Muscle of back (tissue), 3 donors: ENCODE measurements at regions not wholly inside any gene's neighbourhood (a gene's known extent, or its start where the extent isn't known, plus 50 kb on each side); places are given as distances from the start of the nearest gene placed in this dataset.

ENCODE experiments used
- DNase-seq, 3 donors: peaks; one replicate each; pipeline versions ENCODE4 v3.0.0 to v3.0.0-alpha.2; 2013

DNA sequence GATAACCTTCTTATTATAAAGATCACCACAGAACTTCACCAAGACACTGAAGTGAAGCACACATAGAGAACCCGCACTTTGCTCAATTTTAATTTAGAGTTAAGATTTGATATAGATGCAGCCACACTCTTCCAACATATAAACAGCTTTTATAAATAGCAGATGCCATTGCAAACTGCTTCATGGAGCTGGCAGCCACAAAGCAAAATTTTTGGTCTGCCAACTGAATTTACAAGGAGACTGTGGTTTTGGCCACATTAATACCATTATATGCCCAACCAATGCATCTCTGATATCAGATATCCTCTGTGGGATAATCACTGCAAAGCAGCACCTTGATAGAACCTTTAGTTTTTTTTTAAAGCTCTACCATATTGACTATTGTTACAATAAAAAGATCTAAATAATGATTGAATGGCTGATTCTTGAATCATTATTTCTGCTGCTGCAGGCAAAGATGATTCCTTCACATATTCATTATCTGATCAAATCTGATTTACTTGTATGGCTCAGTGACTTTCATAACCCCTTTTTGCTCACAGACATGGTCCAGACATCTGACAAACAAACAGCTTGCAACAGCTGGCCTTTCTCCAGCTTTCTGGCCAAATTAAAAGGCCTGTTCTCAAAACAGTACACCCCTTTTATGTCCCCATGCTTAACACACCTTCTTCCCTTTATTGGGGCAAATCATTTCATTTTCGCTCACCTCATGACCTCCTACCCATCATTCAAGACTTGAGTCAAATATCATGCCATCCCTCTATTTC, 88.4 kb downstream of the METTL4 start:
- no peak for DNase-seq

DNA sequence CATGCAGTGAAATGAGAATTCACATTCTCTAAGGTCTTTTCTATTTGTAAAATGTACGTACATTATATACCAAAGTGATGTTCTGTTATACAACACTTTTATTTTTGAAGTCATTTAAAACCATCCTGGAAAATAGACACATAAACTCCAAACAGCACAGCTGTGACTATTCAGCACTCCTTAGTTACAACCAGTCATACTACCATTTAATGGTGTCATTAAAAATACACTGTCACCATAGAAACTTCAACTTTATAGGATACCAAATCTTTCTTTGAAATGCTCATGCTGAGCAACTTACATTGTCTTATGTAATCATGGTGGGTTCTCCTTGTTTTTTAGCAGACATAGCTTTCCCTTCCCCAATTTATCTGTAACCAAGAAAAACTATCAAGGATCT, 85.3 kb downstream of the METTL4 start:
- no peak for DNase-seq

GRCh38 chr18:2486426-2486825, 84.9 kb downstream of the METTL4 start:
- DNase-seq: no peak
